Stimulated activated memory B cell treated with anti-CD40 and anti-IgM and Interleukin-4, amounts not matched to agents 10 μg/mL and 1 μg/mL and 100 μg/mL, for 72 hours (primary cell): ENCODE measurements at regions not wholly inside any gene's neighbourhood (a gene's known extent, or its start where the extent isn't known, plus 50 kb on each side); places are given as distances from the start of the nearest gene placed in this dataset.
A peak's percentile ranks its signal among the peaks of the same experiment; 100 is the strongest.
"Not testable (repeated sequence)": the region's sequence is repeated elsewhere in the genome, so short reads cannot be mapped to it uniquely, and the experiment has no call there.

Experiments
- ATAC-seq: fragments of 150-1000 bp; cut with Tn5 transposase; 2 replicates; pipeline ENCODE4 v1.10.0; 2021
- H3K27ac Mint-ChIP-seq: one replicate; pipeline ENCODE4 v1.8.0; 2022; ENCODE audit warnings: mild to moderate bottlenecking, mixed read lengths
- H3K27me3 Mint-ChIP-seq: one replicate; pipeline ENCODE4 v1.8.0; 2022; ENCODE audit warnings: mixed read lengths
- H3K36me3 Mint-ChIP-seq: one replicate; pipeline ENCODE4 v1.8.0; 2022; ENCODE audit warnings: mixed read lengths
- H3K4me1 Mint-ChIP-seq: one replicate; pipeline ENCODE4 v1.8.0; 2022; ENCODE audit warnings: mixed read lengths
- H3K4me3 Mint-ChIP-seq: one replicate; pipeline ENCODE4 v1.8.0; 2022; ENCODE audit warnings: mild to moderate bottlenecking, moderate library complexity, mixed read lengths
- H3K9me3 Mint-ChIP-seq: one replicate; pipeline ENCODE4 v1.8.0; 2022; ENCODE audit warnings: mixed read lengths

- H3K27me3 Mint-ChIP-seq = no peaks in the 10 kb centered on the region
- no peak overlapping the region for H3K27ac Mint-ChIP-seq
- peak; percentile 31 for ATAC-seq
- no peak overlapping the region for H3K4me3 Mint-ChIP-seq
- H3K9me3 Mint-ChIP-seq = peaks cover 3% of the 10 kb centered on the region
- no peaks in the 10 kb centered on the region for H3K4me1 Mint-ChIP-seq
- H3K36me3 Mint-ChIP-seq = no peaks in the 10 kb centered on the region
These were observed 425.5 kb downstream of the TENT5A start for GRCh38 chr6:81326881-81327561.

DNA sequence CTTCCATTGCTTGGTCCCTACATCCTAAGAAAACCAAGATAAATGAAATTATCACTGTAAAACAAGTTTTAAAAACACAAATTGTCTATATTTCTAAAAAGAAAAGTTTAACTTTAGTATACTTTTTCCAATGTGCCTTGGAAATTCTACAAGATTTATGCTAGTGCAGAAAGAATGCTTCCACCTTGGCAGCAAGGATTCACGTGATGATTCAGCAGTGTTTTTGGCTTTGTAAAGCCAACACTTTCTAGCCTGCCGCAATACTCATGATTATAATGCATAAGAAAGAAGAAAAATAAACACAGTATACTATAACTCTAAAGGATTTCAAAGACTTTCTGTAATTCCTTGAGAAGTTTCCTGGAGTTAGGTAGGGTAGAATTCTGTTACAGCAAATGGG, 442.7 kb downstream of the TENT5A start:
- Mint-ChIP-seq H3K9me3 (peaks cover 9% of the 10 kb centered on the region), H3K27me3 (no peaks in the 10 kb centered on the region), H3K27ac (no peak overlapping the region), H3K4me3 (no peak overlapping the region), H3K4me1 (no peaks in the 10 kb centered on the region), H3K36me3 (no peaks in the 10 kb centered on the region)
- no peak for ATAC-seq

DNA sequence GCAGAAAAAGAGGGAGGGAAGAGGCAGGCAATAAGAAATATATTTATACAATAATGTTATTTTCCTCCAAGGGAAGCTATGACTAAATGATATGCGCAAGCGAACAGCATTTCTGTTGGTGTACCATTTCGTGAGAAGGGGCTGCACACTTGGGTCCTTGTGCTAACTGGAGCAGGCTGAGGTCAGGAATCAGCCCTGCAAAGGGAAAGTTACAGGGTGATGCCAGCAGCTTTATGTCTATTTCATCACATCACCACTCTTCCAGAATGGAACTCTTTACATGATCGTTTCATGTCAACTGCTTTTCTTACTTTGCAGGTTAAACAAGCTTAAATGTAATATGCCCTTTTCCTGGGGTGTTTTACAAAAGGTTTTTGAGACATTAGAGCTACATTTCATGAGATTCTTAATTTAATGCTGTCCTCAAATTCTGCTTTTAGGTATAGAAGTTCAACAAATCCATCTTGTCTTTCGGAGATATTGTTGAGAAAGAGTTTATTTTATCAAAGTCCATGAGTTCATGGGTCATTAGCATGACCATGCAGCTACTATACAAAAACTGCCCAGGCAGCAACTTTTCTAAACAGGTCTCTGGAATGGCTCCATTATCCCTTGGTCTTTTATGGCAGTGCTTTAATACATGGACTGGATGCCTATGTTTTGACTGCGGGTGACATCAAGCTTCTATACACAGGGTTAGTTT, 443.8 kb downstream of the TENT5A start:
- H3K4me3 Mint-ChIP-seq = no peak overlapping the region
- no peaks in the 10 kb centered on the region for H3K27me3 Mint-ChIP-seq
- no peak overlapping the region for H3K27ac Mint-ChIP-seq
- no peaks in the 10 kb centered on the region for H3K4me1 Mint-ChIP-seq
- peaks cover 5% of the 10 kb centered on the region for H3K9me3 Mint-ChIP-seq
- no peak for ATAC-seq
- H3K36me3 Mint-ChIP-seq = no peaks in the 10 kb centered on the region

- Mint-ChIP-seq H3K27ac (no peak overlapping the region), H3K9me3 (no peaks in the 10 kb centered on the region), H3K4me3 (no peak overlapping the region), H3K4me1 (no peaks in the 10 kb centered on the region), H3K36me3 (no peaks in the 10 kb centered on the region), H3K27me3 (no peaks in the 10 kb centered on the region)
- ATAC-seq = no peak
These were observed 444.7 kb downstream of the TENT5A start for GRCh38 chr6:81307651-81308214.

DNA sequence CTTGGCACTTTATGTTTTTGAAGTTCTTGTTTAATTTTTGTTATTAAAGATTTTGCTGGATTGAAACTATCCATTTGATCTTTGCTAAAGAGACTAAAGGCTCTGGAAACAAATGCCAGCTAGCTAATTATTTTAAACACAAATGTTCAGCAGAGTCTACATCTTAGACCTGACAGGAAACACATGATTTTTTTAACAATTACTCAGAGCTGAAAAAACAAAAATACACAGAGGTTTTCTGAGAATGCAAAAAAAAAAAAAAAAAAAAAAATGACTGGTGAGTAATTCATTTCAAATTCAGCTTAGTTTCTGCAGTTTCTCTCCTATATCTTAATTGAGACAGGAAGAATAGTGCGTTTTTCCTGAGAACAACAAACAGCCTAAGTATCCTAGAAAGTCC, 448.0 kb downstream of the TENT5A start:
- no peaks in the 10 kb centered on the region for H3K27me3 Mint-ChIP-seq
- no peak overlapping the region for H3K4me3 Mint-ChIP-seq
- no peaks in the 10 kb centered on the region for H3K36me3 Mint-ChIP-seq
- no peaks in the 10 kb centered on the region for H3K9me3 Mint-ChIP-seq
- ATAC-seq = no peak
- no peak overlapping the region for H3K27ac Mint-ChIP-seq
- no peaks in the 10 kb centered on the region for H3K4me1 Mint-ChIP-seq

GRCh38 chr6:81300961-81301360, 451.5 kb downstream of the TENT5A start:
- Mint-ChIP-seq H3K4me1 (no peaks in the 10 kb centered on the region), H3K27me3 (no peaks in the 10 kb centered on the region), H3K27ac (no peak overlapping the region), H3K4me3 (no peak overlapping the region), H3K36me3 (no peaks in the 10 kb centered on the region), H3K9me3 (no peaks in the 10 kb centered on the region)
- no peak for ATAC-seq

GRCh38 chr6:81298751-81299150, 453.7 kb downstream of the TENT5A start:
- no peaks in the 10 kb centered on the region for H3K9me3 Mint-ChIP-seq
- no peaks in the 10 kb centered on the region for H3K4me1 Mint-ChIP-seq
- H3K27me3 Mint-ChIP-seq = no peaks in the 10 kb centered on the region
- H3K27ac Mint-ChIP-seq = no peak overlapping the region
- no peak overlapping the region for H3K4me3 Mint-ChIP-seq
- no peak for ATAC-seq
- no peaks in the 10 kb centered on the region for H3K36me3 Mint-ChIP-seq

- Mint-ChIP-seq H3K36me3 (no peaks in the 10 kb centered on the region), H3K27me3 (no peaks in the 10 kb centered on the region), H3K4me1 (no peaks in the 10 kb centered on the region), H3K4me3 (no peak overlapping the region), H3K9me3 (no peaks in the 10 kb centered on the region), H3K27ac (no peak overlapping the region)
- ATAC-seq = no peak
These were observed 457.2 kb downstream of the TENT5A start for GRCh38 chr6:81295310-81295709.

- H3K4me1 Mint-ChIP-seq = no peaks in the 10 kb centered on the region
These were observed 458.6 kb downstream of the TENT5A start for GRCh38 chr6:81293896-81294295.

GRCh38 chr6:81289229-81289628, 463.3 kb downstream of the TENT5A start:
- Mint-ChIP-seq H3K9me3 (no peaks in the 10 kb centered on the region), H3K27ac (no peak overlapping the region), H3K27me3 (no peaks in the 10 kb centered on the region), H3K4me3 (no peak overlapping the region), H3K36me3 (no peaks in the 10 kb centered on the region), H3K4me1 (no peaks in the 10 kb centered on the region)
- ATAC-seq = no peak

More at GRCh38 chr6:81293896-81294295, 458.6 kb downstream of the TENT5A start:
- H3K9me3 Mint-ChIP-seq = no peaks in the 10 kb centered on the region
- no peak overlapping the region for H3K27ac Mint-ChIP-seq
- no peaks in the 10 kb centered on the region for H3K27me3 Mint-ChIP-seq
- H3K4me3 Mint-ChIP-seq = no peak overlapping the region
- no peaks in the 10 kb centered on the region for H3K36me3 Mint-ChIP-seq
- no peak for ATAC-seq

- Mint-ChIP-seq H3K4me1 (no peaks in the 10 kb centered on the region), H3K36me3 (no peaks in the 10 kb centered on the region), H3K27ac (no peak overlapping the region), H3K9me3 (peaks cover 6% of the 10 kb centered on the region), H3K27me3 (no peaks in the 10 kb centered on the region), H3K4me3 (no peak overlapping the region)
- ATAC-seq = no peak
These were observed 487.4 kb downstream of the TENT5A start for GRCh38 chr6:81265106-81265505.

GRCh38 chr6:81263531-81264168, 488.8 kb downstream of the TENT5A start:
- H3K36me3 Mint-ChIP-seq = no peaks in the 10 kb centered on the region
- peaks cover 6% of the 10 kb centered on the region for H3K9me3 Mint-ChIP-seq
- H3K4me3 Mint-ChIP-seq = no peak overlapping the region
- H3K27me3 Mint-ChIP-seq = no peaks in the 10 kb centered on the region
- no peak for ATAC-seq
- H3K27ac Mint-ChIP-seq = no peak overlapping the region
- no peaks in the 10 kb centered on the region for H3K4me1 Mint-ChIP-seq

DNA sequence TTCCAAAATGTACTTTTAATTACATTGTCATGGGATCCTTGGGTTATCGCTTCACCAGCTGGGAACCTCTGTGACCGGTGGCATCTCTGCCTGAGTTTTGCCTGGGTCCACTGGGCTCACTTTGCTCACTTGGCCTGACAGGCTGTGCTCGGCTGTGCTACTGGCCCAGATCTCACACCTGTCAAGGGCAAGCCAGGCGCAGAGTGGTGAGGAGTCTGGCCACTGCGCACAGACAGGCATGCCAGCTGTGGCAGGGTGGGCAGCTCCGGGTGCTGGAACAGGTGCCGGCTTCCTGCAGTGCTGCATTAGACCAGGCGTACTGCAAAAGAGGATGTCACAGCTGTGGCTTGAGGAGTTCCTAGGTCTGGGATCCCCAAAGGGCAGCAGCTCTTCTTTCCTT, 489.8 kb downstream of the TENT5A start:
- ATAC-seq = peak; percentile 31
- H3K36me3 Mint-ChIP-seq = no peaks in the 10 kb centered on the region
- no peak overlapping the region for H3K4me3 Mint-ChIP-seq

DNA sequence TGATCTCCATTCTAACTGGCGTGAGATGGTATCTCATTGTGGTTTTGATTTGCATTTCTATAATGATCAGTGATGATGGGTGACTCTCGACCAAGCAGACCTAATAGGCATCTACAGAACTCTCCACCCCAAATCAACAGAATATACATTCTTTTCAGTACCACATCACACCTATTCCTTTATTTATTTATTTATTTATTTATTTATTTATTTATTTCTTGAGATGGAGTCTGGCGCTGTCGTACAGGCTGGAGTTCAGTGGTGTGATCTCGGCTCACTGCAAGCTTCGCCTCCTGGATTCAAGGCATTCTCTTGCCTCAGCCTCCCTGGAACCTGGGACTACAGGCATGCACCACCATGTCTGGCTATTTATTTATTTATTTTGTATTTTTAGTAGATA, 496.3 kb downstream of the TENT5A start:
- not testable (repeated sequence) for H3K36me3 Mint-ChIP-seq, H3K27ac Mint-ChIP-seq, ATAC-seq, H3K4me3 Mint-ChIP-seq, H3K4me1 Mint-ChIP-seq, H3K27me3 Mint-ChIP-seq
- peaks cover 14% of the 10 kb centered on the region for H3K9me3 Mint-ChIP-seq

More for the DNA sequence above, 489.8 kb downstream of the TENT5A start:
- peaks cover 9% of the 10 kb centered on the region for H3K9me3 Mint-ChIP-seq
- H3K27ac Mint-ChIP-seq = no peak overlapping the region
- no peaks in the 10 kb centered on the region for H3K4me1 Mint-ChIP-seq
- H3K27me3 Mint-ChIP-seq = no peaks in the 10 kb centered on the region

- H3K36me3 Mint-ChIP-seq = no peaks in the 10 kb centered on the region
- ATAC-seq = no peak
- no peak overlapping the region for H3K4me3 Mint-ChIP-seq
- no peaks in the 10 kb centered on the region for H3K4me1 Mint-ChIP-seq
- H3K27ac Mint-ChIP-seq = no peak overlapping the region
- no peaks in the 10 kb centered on the region for H3K27me3 Mint-ChIP-seq
- peaks cover 13% of the 10 kb centered on the region for H3K9me3 Mint-ChIP-seq
These were observed 498.7 kb downstream of the TENT5A start for GRCh38 chr6:81253821-81254220.
